Hepatocyte (in vitro differentiated cells): ENCODE measurements at regions not wholly inside any gene's neighbourhood (a gene's known extent, or its start where the extent isn't known, plus 50 kb on each side); places are given as distances from the start of the nearest gene placed in this dataset.

Experiments used
- DNase-seq: peaks from one replicate; pipeline ENCODE4 v3.0.0-alpha.2; 2016; ENCODE audit warnings: low spot score
- H2AFZ ChIP-seq: fragments of 200-600 bp; sonication (generic); 2 replicates; pipeline ENCODE4 v1.6.0; 2016; ENCODE audit warnings: antibody characterized with exemption, mild to moderate bottlenecking
- H3K27ac ChIP-seq: fragments of 200-600 bp; sonication (generic); 2 replicates; pipeline ENCODE4 v1.5.1; 2016; ENCODE audit warnings: mild to moderate bottlenecking
- H3K27me3 ChIP-seq: fragments of 200-600 bp; sonication (generic); 2 replicates; pipeline ENCODE4 v1.6.1; 2016
- H3K36me3 ChIP-seq: fragments of 200-600 bp; sonication (generic); replicated peaks from 2 replicates; pipeline ENCODE4 v1.5.1; 2016; ENCODE audit warnings: low read depth; ENCODE audit not compliant: insufficient read depth
- H3K4me1 ChIP-seq: fragments of 200-600 bp; sonication (generic); 2 replicates; pipeline ENCODE4 v1.5.1; 2016; ENCODE audit warnings: mild to moderate bottlenecking, moderate library complexity; ENCODE audit not compliant: insufficient read depth
- H3K4me2 ChIP-seq: fragments of 200-600 bp; sonication (generic); 2 replicates; pipeline ENCODE4 v1.6.0; 2016
- H3K4me3 ChIP-seq: fragments of 200-600 bp; sonication (generic); 2 replicates; pipeline ENCODE4 v1.5.1; 2016; ENCODE audit warnings: mild to moderate bottlenecking
- H3K79me2 ChIP-seq: fragments of 200-600 bp; sonication (generic); 2 replicates; pipeline ENCODE4 v1.6.0; 2017; ENCODE audit warnings: mild to moderate bottlenecking
- H3K9me2 ChIP-seq: fragments of 200-600 bp; sonication (generic); replicated peaks from 2 replicates; pipeline ENCODE4 v1.6.0; 2017; ENCODE audit warnings: mild to moderate bottlenecking; ENCODE audit not compliant: insufficient read depth
- H3K9me3 ChIP-seq: fragments of 200-600 bp; sonication (generic); 2 replicates; pipeline ENCODE4 v1.5.1; 2016; ENCODE audit warnings: low read depth, mild to moderate bottlenecking
- H4K20me1 ChIP-seq: fragments of 200-600 bp; sonication (generic); 2 replicates; pipeline ENCODE4 v1.6.0; 2016; ENCODE audit warnings: mild to moderate bottlenecking; ENCODE audit not compliant: insufficient read depth, poor library complexity, severe bottlenecking
- EZH2 ChIP-seq: fragments of 200-600 bp; sonication (generic); IDR thresholded peaks from 2 replicates; pipeline ENCODE4 v1.6.1; 2016; ENCODE audit warnings: antibody characterized with exemption, mild to moderate bottlenecking, borderline replicate concordance
- EZH2phosphoT487 ChIP-seq: fragments of 200-600 bp; sonication (generic); IDR thresholded peaks from one replicate; pipeline ENCODE4 v1.6.1; 2018; ENCODE audit warnings: antibody characterized with exemption, mild to moderate bottlenecking, low read depth, moderate library complexity; ENCODE audit not compliant: unreplicated experiment, severe bottlenecking
- WGBS: methylation state at CpG from one replicate; pipeline ENCODE4 v1.1.6; 2016; ENCODE audit warnings: low lambda C conversion rate; ENCODE audit errors: missing lambda C conversion rate; 5-methylcytosine and 5-hydroxymethylcytosine counted together
- TF ChIP-seq, protein P1 (sequence below): fragments of 200-600 bp; sonication (generic); IDR thresholded peaks from 2 replicates; pipeline ENCODE4 v1.5.1; 2016; ENCODE audit warnings: antibody characterized with exemption, mild to moderate bottlenecking; ENCODE audit not compliant: poor library complexity

DNA sequence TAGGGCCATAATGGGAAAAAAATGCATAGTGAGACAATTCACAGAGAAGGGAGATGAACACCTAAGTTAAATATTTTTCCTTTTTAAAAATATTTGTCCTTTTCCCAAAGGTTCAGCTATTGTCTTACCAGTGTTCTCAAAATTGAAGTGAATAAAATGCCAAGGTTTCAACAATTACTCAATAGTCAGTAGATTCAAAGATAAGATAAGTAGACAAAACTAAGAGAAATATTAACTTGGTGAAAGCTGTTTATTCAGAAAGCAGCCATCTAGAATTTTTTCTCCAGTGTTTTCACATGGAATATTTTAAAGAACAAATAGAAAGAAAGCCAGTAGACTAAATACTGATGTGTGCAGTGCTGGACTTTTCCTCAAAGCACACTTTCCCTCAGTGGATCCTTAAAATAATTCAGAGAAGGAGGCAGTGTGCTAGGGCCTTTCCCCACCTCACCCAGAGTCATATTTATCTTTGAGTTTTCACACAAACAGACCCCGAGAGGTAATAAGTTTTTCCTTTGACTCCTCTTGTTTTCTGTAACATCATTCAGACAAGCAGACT is 144.5 kb upstream of the PLEKHG7 start:
- Histone ChIP-seq H3K4me1 (peaks cover 16% of the 10 kb centered on the region), H3K9me2 (no peaks in the 10 kb centered on the region), H2AFZ (no peak overlapping the region), H3K36me3 (no peaks in the 10 kb centered on the region), H4K20me1 (no peaks in the 10 kb centered on the region), H3K4me3 (no peak overlapping the region), H3K79me2 (no peaks in the 10 kb centered on the region), H3K27ac (peak overlapping the region; percentile 64), H3K4me2 (peak overlapping the region; percentile 1), H3K27me3 (no peaks in the 10 kb centered on the region), H3K9me3 (no peaks in the 10 kb centered on the region)
- TF ChIP-seq, protein P1, sequence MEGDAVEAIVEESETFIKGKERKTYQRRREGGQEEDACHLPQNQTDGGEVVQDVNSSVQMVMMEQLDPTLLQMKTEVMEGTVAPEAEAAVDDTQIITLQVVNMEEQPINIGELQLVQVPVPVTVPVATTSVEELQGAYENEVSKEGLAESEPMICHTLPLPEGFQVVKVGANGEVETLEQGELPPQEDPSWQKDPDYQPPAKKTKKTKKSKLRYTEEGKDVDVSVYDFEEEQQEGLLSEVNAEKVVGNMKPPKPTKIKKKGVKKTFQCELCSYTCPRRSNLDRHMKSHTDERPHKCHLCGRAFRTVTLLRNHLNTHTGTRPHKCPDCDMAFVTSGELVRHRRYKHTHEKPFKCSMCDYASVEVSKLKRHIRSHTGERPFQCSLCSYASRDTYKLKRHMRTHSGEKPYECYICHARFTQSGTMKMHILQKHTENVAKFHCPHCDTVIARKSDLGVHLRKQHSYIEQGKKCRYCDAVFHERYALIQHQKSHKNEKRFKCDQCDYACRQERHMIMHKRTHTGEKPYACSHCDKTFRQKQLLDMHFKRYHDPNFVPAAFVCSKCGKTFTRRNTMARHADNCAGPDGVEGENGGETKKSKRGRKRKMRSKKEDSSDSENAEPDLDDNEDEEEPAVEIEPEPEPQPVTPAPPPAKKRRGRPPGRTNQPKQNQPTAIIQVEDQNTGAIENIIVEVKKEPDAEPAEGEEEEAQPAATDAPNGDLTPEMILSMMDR: no peak
- TF ChIP-seq EZH2phosphoT487 (no peak), EZH2 (no peak)
- WGBS: 31% methylated on average over 1 of the region's 1 CpG
- no peak for DNase-seq

DNA sequence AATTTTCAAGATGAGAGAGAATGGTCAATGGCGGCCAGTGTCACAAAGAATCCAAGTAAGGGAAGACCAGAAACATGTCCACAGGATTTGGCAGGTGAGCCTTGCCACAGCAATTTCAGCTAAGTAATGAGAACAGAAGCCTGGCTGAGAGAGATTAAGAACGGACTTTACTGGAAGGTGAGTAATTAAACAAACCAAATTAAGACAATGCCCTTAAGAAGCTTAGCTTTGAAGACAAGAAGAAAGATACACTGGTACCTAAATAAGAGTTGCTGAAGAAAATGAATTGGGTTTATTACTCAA is 145.4 kb upstream of the PLEKHG7 start:
- no peak overlapping the region for H3K27ac ChIP-seq
- H3K4me2 ChIP-seq: no peak overlapping the region
- H3K4me3 ChIP-seq: no peak overlapping the region
- no peaks in the 10 kb centered on the region for H3K79me2 ChIP-seq
- H2AFZ ChIP-seq: no peak overlapping the region
- peaks cover 21% of the 10 kb centered on the region for H3K4me1 ChIP-seq
- no peaks in the 10 kb centered on the region for H3K9me2 ChIP-seq
- no peak for DNase-seq
- H3K27me3 ChIP-seq: no peaks in the 10 kb centered on the region
- H3K9me3 ChIP-seq: no peaks in the 10 kb centered on the region
- no peaks in the 10 kb centered on the region for H3K36me3 ChIP-seq
- TF ChIP-seq, protein P1: no peak
- no peak for TF ChIP-seq EZH2
- TF ChIP-seq EZH2phosphoT487: no peak
- 88% methylated on average over 2 of the region's 2 CpGs for WGBS
- no peaks in the 10 kb centered on the region for H4K20me1 ChIP-seq

DNA sequence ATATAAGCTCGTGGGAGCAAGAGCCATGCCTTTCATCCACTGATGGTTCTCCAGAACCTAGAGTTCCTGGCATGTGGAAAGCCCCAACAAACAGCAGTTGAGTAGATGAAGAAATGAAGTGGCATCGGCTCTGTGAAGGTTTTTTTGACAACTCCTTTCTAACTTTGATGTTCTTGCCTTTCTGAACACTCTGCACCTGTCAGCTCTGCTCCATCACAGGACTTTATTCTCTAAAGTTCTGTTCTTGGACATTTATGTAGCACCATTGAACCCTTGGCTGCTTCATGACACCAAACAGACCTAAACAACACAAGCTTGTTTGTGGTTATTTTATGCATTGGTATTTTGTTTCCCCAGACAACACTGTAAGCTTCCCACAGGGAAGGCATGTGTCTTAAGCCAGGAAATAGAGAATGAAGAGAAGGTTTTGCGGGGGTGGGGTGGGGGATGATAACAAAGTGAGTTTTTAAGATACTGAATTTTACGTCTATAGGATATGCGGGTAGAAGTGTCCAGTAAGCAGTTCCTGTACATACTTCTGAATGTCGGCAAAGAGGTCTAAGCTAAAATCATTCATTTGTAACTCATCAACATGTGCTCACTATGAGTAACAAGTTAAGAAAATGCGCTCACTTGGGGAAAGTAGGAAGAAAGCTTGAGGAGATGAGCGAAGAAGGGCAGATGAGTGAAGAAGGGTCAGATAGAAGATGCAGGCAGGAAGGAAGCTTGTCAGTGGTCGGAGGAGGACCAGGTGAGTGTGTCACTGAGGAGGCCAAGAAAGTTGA is 146.0 kb upstream of the PLEKHG7 start:
- no peaks in the 10 kb centered on the region for H3K27me3 ChIP-seq
- no peak overlapping the region for H3K4me2 ChIP-seq
- DNase-seq: no peak
- no peaks in the 10 kb centered on the region for H3K36me3 ChIP-seq
- H4K20me1 ChIP-seq: no peaks in the 10 kb centered on the region
- no peaks in the 10 kb centered on the region for H3K9me3 ChIP-seq
- H3K79me2 ChIP-seq: no peaks in the 10 kb centered on the region
- no peak for TF ChIP-seq EZH2phosphoT487
- no peak for TF ChIP-seq EZH2
- TF ChIP-seq, protein P1: no peak
- peaks cover 21% of the 10 kb centered on the region for H3K4me1 ChIP-seq
- H2AFZ ChIP-seq: no peak overlapping the region
- H3K9me2 ChIP-seq: no peaks in the 10 kb centered on the region
- 95% methylated on average over 9 of the region's 9 CpGs for WGBS
- no peak overlapping the region for H3K27ac ChIP-seq
- no peak overlapping the region for H3K4me3 ChIP-seq
